Adrenal gland (tissue), 5 donors: ENCODE measurements at regions not wholly inside any gene's neighbourhood (a gene's known extent, or its start where the extent isn't known, plus 50 kb on each side); places are given as distances from the start of the nearest gene placed in this dataset.

Experiments used
- POLR2A ChIP-seq, 2 donors: fragments of 450-650 bp; IDR thresholded peaks; one replicate each; pipeline ENCODE4 v1.6.1; 2017; ENCODE audit warnings: antibody characterized with exemption in 2 of 2, mild to moderate bottlenecking in 2 of 2, moderate library complexity in 1 of 2
- TF ChIP-seq, protein P1 (sequence below), 6 experiments: fragments of 450-650 bp in 4 of 6; fragments of 200-600 bp in 2 of 6; sonication (generic) in 1 of 6; IDR thresholded peaks; 1 replicate in 5 of 6; 2 replicates in 1 of 6; pipeline versions ENCODE4 v1.5.1 to v1.8.0; 2016 to 2021; ENCODE audit warnings: antibody characterized with exemption in 6 of 6, mild to moderate bottlenecking in 2 of 6, moderate library complexity in 1 of 6
- donor health status: DM: no; HTN: no; CAD: no.

DNA sequence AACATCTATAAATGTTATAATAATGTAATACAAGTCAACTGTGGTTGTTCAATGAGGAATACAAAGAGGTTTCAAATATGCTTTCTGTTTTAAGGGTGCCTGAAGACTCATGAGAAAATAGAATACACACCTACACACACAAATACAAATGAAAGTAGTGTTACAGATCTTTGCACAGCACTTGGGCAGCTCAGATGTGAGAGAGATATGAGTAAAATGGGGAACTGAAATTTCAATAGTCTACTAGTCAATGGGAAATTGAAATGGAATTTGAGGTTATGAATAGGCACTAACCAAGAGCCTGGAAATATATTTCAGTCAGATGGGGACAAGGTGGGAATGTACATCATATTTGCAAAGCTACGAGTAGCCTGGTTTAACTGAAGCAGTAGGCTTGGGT, 96.6 kb downstream of the ISL1 start:
- TF ChIP-seq, protein P1, sequence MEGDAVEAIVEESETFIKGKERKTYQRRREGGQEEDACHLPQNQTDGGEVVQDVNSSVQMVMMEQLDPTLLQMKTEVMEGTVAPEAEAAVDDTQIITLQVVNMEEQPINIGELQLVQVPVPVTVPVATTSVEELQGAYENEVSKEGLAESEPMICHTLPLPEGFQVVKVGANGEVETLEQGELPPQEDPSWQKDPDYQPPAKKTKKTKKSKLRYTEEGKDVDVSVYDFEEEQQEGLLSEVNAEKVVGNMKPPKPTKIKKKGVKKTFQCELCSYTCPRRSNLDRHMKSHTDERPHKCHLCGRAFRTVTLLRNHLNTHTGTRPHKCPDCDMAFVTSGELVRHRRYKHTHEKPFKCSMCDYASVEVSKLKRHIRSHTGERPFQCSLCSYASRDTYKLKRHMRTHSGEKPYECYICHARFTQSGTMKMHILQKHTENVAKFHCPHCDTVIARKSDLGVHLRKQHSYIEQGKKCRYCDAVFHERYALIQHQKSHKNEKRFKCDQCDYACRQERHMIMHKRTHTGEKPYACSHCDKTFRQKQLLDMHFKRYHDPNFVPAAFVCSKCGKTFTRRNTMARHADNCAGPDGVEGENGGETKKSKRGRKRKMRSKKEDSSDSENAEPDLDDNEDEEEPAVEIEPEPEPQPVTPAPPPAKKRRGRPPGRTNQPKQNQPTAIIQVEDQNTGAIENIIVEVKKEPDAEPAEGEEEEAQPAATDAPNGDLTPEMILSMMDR (IDR thresholded peaks at IDR 0.05), result no peak
- TF ChIP-seq POLR2A (IDR thresholded peaks at IDR 0.05), result no peak
